ENCODE measurements at regions not wholly inside any gene's neighbourhood (a gene's known extent, or its start where the extent isn't known, plus 50 kb on each side); places are given as distances from the start of the nearest gene placed in this dataset.
"Not testable (repeated sequence)": the region's sequence is repeated elsewhere in the genome, so short reads cannot be mapped to it uniquely, and the experiment has no call there.

DNA sequence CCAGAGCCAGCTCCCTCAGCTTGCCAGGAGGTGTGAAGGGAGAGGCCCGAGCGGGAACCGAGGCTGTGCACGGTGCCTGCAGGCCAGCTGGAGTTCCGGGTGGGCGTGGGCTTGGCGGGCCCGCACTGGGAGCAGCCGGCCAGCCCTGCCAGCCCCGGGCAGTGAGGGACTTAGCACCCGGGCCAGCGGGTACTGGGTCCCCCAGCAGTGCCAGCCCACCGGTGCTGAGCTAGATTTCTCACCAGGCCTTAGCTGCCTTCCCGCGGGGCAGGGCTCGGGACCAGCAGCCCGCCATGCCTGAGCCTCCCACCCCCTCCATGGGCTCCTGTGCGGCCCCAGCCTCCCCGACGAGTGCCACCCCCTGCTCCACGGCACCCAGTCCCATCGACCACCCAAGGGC, 373.1 kb upstream of the TMTC1 start:
- not testable (repeated sequence) for TF ChIP-seq EZH2 (IDR thresholded peaks at IDR 0.05; ENCODE audit: insufficient read depth, poor library complexity, severe bottlenecking); EZH2phosphoT487 (IDR thresholded peaks at IDR 0.05; ENCODE audit: insufficient read depth, low read depth)
